ENCODE measurements at regions not wholly inside any gene's neighbourhood (a gene's known extent, or its start where the extent isn't known, plus 50 kb on each side); places are given as distances from the start of the nearest gene placed in this dataset.

DNA sequence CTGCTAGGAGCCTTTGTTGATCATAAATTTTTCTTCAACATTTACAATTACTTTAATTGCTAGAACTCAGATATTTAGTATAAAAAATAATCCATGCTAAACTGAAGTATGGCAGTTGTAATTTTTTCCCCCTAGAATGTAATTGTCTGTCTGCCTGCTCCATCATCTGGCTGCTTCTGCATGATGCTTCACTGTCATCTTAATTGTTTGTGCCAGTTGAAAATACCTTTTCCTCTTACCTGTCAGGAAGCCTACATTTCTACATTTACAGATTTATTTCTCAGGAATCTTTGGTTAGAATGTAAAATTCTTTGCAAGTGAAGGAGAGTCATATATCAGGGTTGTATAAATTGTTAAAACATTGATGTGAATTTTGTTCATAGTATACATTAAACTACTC, 348.6 kb downstream of the GRXCR1 start:
- Histone ChIP-seq H3K9ac (no peak overlapping the region), H3K36me3 (ENCODE audit: control insufficient read depth, insufficient read depth, low read length) (no peaks in the 10 kb centered on the region), H2AFZ (no peak overlapping the region), H3K27me3 (ENCODE audit: control insufficient read depth, insufficient read depth, low read length) (no peaks in the 10 kb centered on the region), H3K4me1 (no peaks in the 10 kb centered on the region), H3K4me2 (ENCODE audit: low read length) (no peak overlapping the region), H3K9me3 (ENCODE audit: control insufficient read depth, low read length) (no peaks in the 10 kb centered on the region), H3K4me3 (ENCODE audit: low read depth, low read length) (no peak overlapping the region), H3K27ac (no peak overlapping the region), H3K79me2 (no peaks in the 10 kb centered on the region)
- TF ChIP-seq CTCF (IDR thresholded peaks at IDR 0.05) = no peak

DNA sequence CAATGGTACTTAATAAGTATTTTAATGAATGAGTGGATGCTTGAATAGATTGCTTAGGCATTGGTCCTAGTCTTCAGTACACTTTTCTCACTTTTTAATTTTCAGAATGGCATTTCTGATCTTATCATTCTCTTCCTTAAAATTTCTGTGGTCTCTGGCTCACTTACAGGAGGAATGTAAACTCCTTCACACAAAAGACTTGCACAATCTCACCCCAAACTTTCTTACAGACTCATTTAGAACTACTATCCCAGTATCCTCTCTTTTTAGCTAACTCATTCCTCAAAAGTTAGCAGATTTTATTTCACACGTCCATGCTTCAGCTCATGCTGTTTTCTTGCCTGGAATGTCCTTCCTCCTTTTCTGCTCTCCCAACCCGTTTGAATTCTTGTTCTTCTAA, 350.1 kb downstream of the GRXCR1 start:
- Histone ChIP-seq H3K36me3 (ENCODE audit: control insufficient read depth, insufficient read depth, low read length) (no peaks in the 10 kb centered on the region), H3K4me2 (ENCODE audit: low read length) (no peak overlapping the region), H3K4me1 (no peaks in the 10 kb centered on the region), H2AFZ (no peak overlapping the region), H3K27ac (no peak overlapping the region), H3K4me3 (ENCODE audit: low read depth, low read length) (no peak overlapping the region), H3K27me3 (ENCODE audit: control insufficient read depth, insufficient read depth, low read length) (no peaks in the 10 kb centered on the region), H3K9me3 (ENCODE audit: control insufficient read depth, low read length) (no peaks in the 10 kb centered on the region), H3K9ac (no peak overlapping the region), H3K79me2 (no peaks in the 10 kb centered on the region)
- no peak for TF ChIP-seq CTCF (IDR thresholded peaks at IDR 0.05)

DNA sequence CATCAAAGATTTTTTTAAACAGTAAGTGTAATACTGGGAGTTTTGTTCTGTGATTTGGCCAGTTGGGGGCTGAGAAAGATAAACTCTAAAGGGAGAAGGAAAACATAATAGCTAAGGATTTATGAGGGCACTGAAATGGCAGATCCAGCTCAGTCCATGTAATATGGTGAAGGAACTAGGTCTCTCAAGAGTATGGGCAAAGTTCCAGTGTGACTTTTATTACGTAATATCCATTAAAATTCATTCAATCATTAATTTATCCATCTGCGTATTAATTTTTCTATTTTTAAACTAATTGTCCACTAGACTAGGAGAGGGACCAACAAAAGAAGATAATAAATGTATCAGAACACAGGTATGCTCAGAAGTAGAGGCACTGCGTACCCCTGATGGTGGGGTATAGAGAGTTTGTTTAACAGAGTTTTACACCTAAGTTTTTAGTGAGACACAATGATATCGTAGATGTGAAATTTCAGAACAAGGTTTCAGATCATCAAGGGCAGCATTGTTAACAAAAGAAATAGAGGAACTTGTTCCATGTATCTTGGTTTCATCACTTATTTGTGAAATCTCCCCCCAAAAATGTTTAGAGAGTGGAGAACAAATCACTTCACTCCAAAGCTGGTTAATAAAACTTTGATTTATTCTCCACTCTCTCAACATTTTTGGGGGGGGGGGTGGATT, 351.1 kb downstream of the GRXCR1 start:
- Histone ChIP-seq H3K9me3 (ENCODE audit: control insufficient read depth, low read length) (no peaks in the 10 kb centered on the region), H3K27ac (no peak overlapping the region), H3K9ac (no peak overlapping the region), H3K4me2 (ENCODE audit: low read length) (no peak overlapping the region), H2AFZ (no peak overlapping the region), H3K4me3 (ENCODE audit: low read depth, low read length) (no peak overlapping the region), H3K27me3 (ENCODE audit: control insufficient read depth, insufficient read depth, low read length) (no peaks in the 10 kb centered on the region), H3K4me1 (no peaks in the 10 kb centered on the region), H3K79me2 (no peaks in the 10 kb centered on the region), H3K36me3 (ENCODE audit: control insufficient read depth, insufficient read depth, low read length) (no peaks in the 10 kb centered on the region)
- TF ChIP-seq CTCF (IDR thresholded peaks at IDR 0.05) = no peak

DNA sequence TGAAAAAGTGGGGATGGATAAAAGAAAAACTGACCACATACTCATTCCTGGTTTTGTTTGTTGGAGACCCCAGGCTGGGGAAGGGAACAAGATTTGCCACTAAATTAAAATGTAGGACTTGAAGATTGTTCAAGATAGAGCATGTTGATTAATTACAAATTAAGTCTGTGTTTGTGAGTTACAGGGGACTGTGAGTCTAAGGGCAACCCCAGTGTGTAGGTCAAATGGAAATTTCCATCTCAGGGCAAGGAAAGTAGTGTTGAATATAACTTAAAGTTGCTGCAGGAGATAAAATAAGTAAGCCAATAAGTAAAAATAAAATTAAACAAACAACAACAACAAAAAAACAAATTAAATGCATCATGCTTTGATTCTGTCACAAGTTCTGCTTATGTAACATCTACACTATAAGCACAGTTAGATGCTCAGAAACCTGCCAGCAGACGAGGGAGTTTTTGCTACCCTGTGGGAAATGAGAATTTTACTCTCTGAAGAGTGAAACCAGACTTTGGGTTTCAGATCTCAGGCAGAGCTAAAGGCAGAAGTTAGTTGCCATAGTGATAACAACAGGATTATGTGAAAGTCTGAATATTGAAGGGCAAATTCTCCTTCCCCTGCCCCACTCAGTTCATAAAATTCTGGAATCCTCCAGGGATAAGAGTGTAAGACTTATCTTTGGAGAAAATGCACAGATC, 352.3 kb downstream of the GRXCR1 start:
- no peak overlapping the region for H3K4me3 ChIP-seq (ENCODE audit: low read depth, low read length)

More for the DNA sequence above, 352.3 kb downstream of the GRXCR1 start:
- H3K9ac ChIP-seq = no peak overlapping the region
- H3K27me3 ChIP-seq (ENCODE audit: control insufficient read depth, insufficient read depth, low read length) = no peaks in the 10 kb centered on the region
- no peak overlapping the region for H3K4me2 ChIP-seq (ENCODE audit: low read length)
- no peak for TF ChIP-seq CTCF (IDR thresholded peaks at IDR 0.05)
- no peaks in the 10 kb centered on the region for H3K36me3 ChIP-seq (ENCODE audit: control insufficient read depth, insufficient read depth, low read length)
- H3K79me2 ChIP-seq = no peaks in the 10 kb centered on the region
- H3K4me1 ChIP-seq = no peaks in the 10 kb centered on the region
- no peak overlapping the region for H2AFZ ChIP-seq
- H3K9me3 ChIP-seq (ENCODE audit: control insufficient read depth, low read length) = no peaks in the 10 kb centered on the region
- H3K27ac ChIP-seq = no peak overlapping the region

Data from parathyroid adenoma (tissue), 2 donors.